ENCODE measurements at regions not wholly inside any gene's neighbourhood (a gene's known extent, or its start where the extent isn't known, plus 50 kb on each side); places are given as distances from the start of the nearest gene placed in this dataset.

GRCh38 chr1:25100151-25100833, 132.0 kb downstream of the SYF2 start:
- no peak for TF ChIP-seq BCLAF1 (IDR thresholded peaks at IDR 0.05)
- TF ChIP-seq CTCF (CRISPR knock-in tag; IDR thresholded peaks at IDR 0.05), result no peak
- TF ChIP-seq HOXD1 (CRISPR knock-in tag; IDR thresholded peaks at IDR 0.05), result no peak
- TF ChIP-seq ZBTB7A (CRISPR knock-in tag; IDR thresholded peaks at IDR 0.05), result no peak
- no peak for TF ChIP-seq TBL1XR1 (IDR thresholded peaks at IDR 0.05; ENCODE audit: borderline replicate concordance, low read length, partially characterized antibody)
- TF ChIP-seq ATF7-NPFF (CRISPR knock-in tag; IDR thresholded peaks at IDR 0.05; ENCODE audit: low read depth), result no peak
- TF ChIP-seq TBP (CRISPR knock-in tag; IDR thresholded peaks at IDR 0.05), result no peak
- TF ChIP-seq ZBTB20 (CRISPR knock-in tag; IDR thresholded peaks at IDR 0.05; ENCODE audit: borderline replicate concordance, low read depth), result no peak
- no peak for TF ChIP-seq ZFY (CRISPR knock-in tag; IDR thresholded peaks at IDR 0.05)

Data from HepG2 (cell line).